HG03175 (cell line): ENCODE measurements at regions not wholly inside any gene's neighbourhood (a gene's known extent, or its start where the extent isn't known, plus 50 kb on each side); places are given as distances from the start of the nearest gene placed in this dataset.

Experiments used
- ATAC-seq: cut with Tn5 transposase; IDR thresholded peaks from one replicate; pipeline ENCODE4 v1.9.1; 2021; ENCODE audit warnings: mild to moderate bottlenecking, moderate library complexity; ENCODE audit not compliant: unreplicated experiment

GRCh38 chr2:234308813-234309195, 188.1 kb downstream of the ARL4C start:
- ATAC-seq, result peak; percentile 88

DNA sequence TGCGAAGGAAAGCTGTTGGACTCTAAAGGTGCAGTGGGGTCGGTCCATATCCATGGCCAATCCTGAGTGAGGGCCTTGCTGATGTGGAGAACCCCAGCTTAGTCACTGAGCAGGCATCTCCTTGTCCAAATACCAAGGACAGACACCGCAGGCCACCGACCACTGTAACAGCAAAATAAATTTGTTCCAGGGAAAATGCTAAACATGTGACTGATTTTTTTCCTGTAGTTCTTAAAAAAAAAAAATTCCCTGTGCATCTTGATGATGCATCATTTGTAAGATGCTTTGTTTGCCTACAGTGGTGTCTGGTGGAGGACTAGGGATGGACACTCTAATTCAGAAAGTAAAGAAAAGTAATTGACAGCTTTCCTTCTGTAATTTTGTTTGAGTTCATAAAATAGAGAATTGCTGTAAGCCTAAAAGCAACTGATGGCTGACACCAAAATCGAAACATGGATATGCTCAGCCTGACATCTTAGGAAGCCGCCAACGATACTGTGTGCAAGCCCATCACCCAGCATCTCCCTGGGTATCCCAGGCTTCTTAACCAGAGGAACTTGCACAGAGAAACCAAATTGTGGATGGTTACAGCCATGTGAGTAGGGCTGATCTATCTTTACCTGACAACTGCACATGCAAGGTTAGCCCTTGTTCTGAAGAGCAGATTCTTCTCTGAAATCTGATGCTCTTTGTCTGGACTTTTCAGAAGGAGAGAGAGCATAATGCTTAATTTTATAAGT, 188.6 kb downstream of the ARL4C start:
- no peak for ATAC-seq

GRCh38 chr2:234307322-234307961, 189.4 kb downstream of the ARL4C start:
- no peak for ATAC-seq

DNA sequence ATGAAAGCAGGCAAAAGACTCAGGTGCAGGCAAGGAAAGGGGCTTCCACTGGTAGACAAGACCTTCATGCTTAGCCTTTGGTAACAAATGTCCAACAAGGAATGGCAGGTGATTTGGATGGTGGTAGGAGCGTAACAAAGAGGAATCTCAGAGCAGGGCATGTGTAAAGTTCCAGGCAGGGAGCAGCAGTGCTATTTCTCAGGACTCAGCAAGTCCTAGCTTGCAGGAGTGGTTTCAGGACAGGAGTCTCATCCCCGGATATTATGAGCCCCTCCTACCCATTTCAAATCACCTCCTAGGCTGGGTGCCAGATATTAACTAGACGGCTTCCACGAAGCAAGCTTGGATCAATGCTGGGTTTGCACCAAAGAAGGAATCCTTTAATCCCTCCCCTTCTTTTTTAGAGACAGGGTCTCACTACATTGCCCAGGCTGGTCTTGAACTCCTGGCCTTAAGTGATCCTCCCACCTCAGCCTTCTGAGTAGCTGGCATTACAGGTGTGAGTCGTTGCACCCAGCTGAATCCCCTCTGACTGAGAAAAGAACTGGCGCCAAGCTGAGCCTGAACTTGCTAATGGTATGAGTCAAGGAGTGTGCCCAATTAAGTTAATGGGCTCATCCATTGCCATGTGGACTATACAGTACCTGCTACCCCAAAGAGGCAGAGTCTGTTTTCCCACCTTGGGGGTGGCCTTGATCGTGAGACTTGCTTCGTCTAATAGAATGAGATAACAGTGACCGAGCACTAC, 190.3 kb downstream of the ARL4C start:
- ATAC-seq, result no peak

- no peak for ATAC-seq
These were observed 191.0 kb downstream of the ARL4C start for GRCh38 chr2:234305846-234306245.

- no peak for ATAC-seq
These were observed 191.9 kb downstream of the ARL4C start for GRCh38 chr2:234304950-234305349.

- ATAC-seq, result no peak
These were observed 194.3 kb downstream of the ARL4C start for GRCh38 chr2:234302664-234302991.

- ATAC-seq, result no peak
These were observed 195.7 kb downstream of the ARL4C start for GRCh38 chr2:234300932-234301823.

- ATAC-seq, result no peak
These were observed 196.4 kb downstream of the ARL4C start for GRCh38 chr2:234300391-234300925.

DNA sequence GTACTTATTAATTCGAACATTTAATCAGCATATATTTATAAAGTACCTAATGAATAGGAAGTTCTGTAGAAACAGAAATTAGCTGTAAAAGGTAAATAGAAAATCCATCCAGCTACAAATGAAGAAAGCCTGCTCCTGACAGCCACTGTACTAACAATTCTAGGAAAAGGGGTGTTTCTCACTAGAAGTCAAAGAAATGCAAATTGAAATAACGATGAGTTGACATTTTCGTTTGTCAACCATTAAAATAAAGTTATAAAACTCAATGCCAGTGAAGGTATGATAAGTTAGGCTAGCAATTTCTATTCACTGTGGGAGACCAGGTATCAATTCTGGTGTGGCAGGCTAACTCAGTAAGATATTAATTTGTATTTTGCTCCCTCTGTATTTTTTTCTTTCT, 198.0 kb downstream of the ARL4C start:
- ATAC-seq, result no peak

GRCh38 chr2:234296991-234297390, 199.9 kb downstream of the ARL4C start:
- no peak for ATAC-seq

GRCh38 chr2:234293973-234294372, 202.9 kb downstream of the ARL4C start:
- no peak for ATAC-seq

DNA sequence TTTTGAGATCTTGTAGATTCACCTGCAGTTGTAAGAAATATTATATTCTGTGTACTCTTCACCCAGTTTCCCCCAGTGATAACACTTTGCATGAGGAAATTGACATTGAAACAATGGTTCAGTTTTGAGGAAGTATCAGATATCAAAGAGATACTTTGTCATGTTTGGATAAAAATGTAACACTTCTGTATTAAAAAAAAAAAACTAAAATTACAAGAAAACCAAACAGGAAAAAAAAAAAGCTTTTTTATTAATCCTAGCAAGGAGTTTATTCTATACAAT, 204.0 kb downstream of the ARL4C start:
- no peak for ATAC-seq

DNA sequence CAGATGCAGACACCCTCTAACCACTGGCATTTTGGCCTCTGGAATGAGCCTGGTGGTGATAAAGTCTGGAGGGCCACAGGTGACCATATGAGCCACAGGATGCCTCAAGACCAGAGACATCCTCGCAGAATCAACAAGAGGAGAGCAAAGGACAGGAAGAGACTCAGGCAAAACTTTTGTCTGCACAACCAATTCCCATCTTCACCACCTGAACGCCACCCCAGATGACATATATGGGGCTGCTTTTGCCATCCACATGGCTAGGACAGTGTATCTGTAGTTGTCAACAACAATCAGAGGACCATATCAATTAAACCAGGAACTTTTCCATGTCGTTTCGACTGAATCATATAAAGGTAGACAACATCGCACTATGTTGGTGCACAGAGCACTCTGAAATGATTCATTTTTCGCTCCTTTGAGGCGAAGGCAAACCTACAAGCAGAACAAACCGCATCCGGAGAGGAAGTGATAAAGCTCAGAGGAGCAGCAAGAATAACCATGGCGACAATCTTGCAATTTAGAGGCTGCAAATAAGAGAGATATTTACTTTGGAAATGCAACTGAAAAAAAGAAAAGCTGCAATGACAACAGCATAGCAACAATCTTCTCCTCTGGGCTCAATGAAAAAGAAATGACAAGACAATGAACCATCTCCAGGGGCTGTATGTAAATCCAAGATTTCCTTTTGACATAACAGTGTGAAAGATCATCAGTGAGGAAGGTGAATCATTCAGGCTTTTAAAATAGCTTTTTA, 204.5 kb downstream of the ARL4C start:
- peak; percentile 69 for ATAC-seq

DNA sequence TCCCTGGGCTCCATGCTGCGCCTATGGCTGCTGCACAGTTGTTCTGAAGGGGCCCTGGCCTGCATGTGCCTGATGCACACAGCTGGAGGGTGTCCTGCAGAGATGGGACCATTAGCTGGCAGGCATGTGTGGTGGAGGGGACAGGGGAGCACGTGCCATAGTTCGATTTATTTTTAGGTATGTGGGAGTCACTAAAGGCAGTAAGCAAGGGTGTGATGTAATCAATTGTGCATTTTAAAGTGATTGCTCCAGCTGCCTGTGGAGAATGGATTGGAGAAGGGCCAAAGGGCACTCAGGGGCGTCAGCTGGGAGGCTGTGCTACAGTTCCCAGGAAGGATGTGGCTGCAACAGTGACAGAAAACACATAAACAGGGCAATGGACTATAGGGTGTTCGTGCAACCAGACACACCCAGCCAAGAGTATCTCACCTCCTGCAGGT, 205.1 kb downstream of the ARL4C start:
- peak; percentile 24 for ATAC-seq

GRCh38 chr2:234290671-234291070, 206.2 kb downstream of the ARL4C start:
- peak; percentile 66 for ATAC-seq

- no peak for ATAC-seq
These were observed 206.9 kb downstream of the ARL4C start for GRCh38 chr2:234289834-234290590.

DNA sequence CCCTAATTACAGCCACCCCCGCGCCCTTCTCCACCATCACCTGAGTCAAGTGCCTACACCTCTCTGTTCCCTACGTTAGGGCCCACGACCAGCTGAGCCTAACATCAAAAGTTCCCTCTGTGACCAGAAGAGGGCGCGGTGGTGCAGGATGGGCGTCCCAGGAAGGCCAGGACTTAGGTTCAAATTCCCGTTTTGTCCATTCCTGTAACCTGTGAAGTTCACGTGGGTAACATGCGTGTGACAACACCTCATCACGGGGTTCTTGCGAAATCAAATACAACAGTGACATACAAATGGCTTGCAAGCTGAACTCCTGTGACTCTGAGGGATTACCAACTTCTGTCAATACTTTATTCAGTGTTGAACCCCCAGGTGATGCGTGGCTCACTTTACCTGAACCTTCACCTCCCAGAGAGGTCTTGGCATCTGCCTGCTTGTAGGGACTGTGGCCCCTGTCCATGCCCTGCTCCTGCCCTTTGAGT, 207.9 kb downstream of the ARL4C start:
- no peak for ATAC-seq

GRCh38 chr2:234287650-234288049, 209.2 kb downstream of the ARL4C start:
- no peak for ATAC-seq
